Thoracic aorta (tissue), 2 donors: ENCODE measurements at regions not wholly inside any gene's neighbourhood (a gene's known extent, or its start where the extent isn't known, plus 50 kb on each side); places are given as distances from the start of the nearest gene placed in this dataset.

Source experiments
- ATAC-seq: fragments of 150-250 bp; one replicate; pipeline ENCODE4 v1.8.0; 2017; ENCODE audit warnings: low read depth; ENCODE audit not compliant: insufficient number of reproducible peaks, low FRiP score
- DNase-seq: peaks from one replicate; pipeline ENCODE4 v3.0.0-alpha.2; 2020; ENCODE audit warnings: low spot score
- H3K27ac ChIP-seq, 2 donors: fragments of 200-600 bp; sonication (generic); 1 replicate in 1 of 2; 2 replicates in 1 of 2; pipeline ENCODE4 v1.5.1; 2016; ENCODE audit warnings: mild to moderate bottlenecking in 2 of 2, moderate library complexity in 2 of 2
- H3K27me3 ChIP-seq: fragments of 200-600 bp; sonication (generic); replicated peaks from 2 replicates; pipeline ENCODE4 v1.6.0; 2016; ENCODE audit warnings: mild to moderate bottlenecking; ENCODE audit not compliant: insufficient read depth
- H3K36me3 ChIP-seq: fragments of 200-600 bp; sonication (generic); one replicate; pipeline ENCODE4 v1.5.1; 2016
- H3K4me1 ChIP-seq, 2 donors: fragments of 200-600 bp; sonication (generic); 1 replicate in 1 of 2; 2 replicates in 1 of 2; pipeline versions ENCODE4 v1.5.1 to v1.6.0; 2016; ENCODE audit warnings: low read depth in 2 of 2, mild to moderate bottlenecking in 1 of 2; ENCODE audit not compliant: control insufficient read depth in 1 of 2
- H3K4me3 ChIP-seq: fragments of 200-600 bp; sonication (generic); 2 replicates; pipeline ENCODE4 v1.5.1; 2016; ENCODE audit warnings: mild to moderate bottlenecking
- H3K9me3 ChIP-seq: fragments of 200-600 bp; sonication (generic); 2 replicates; pipeline ENCODE4 v1.5.1; 2016
- TF ChIP-seq, protein P1 (sequence below): fragments of 200-600 bp; sonication (generic); IDR thresholded peaks from one replicate; pipeline ENCODE4 v1.5.1; 2019; ENCODE audit warnings: antibody characterized with exemption

DNA sequence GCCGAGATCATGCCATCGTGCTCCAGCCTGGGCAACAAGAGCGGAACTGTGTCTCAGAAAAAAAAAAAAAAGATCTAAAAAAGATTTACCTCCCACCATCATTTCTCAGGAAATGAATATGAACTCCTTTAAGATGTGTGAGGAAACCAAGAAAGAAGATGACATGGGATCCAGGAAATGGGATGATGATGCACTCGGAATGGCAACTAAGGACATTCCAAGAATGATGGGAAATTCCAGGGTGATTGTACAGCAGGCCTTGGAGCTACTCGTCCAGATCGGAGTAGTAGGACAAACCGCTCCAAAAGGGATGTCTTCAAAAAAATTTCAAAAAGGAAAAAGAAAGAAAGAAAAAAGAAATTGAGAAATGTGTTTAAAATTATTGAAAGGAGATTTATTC is 84.9 kb upstream of the PMAIP1 start:
- H3K27ac ChIP-seq, result no peak overlapping the region
- H3K36me3 ChIP-seq, result no peaks in the 10 kb centered on the region
- H3K27me3 ChIP-seq, result no peaks in the 10 kb centered on the region
- TF ChIP-seq, protein P1, sequence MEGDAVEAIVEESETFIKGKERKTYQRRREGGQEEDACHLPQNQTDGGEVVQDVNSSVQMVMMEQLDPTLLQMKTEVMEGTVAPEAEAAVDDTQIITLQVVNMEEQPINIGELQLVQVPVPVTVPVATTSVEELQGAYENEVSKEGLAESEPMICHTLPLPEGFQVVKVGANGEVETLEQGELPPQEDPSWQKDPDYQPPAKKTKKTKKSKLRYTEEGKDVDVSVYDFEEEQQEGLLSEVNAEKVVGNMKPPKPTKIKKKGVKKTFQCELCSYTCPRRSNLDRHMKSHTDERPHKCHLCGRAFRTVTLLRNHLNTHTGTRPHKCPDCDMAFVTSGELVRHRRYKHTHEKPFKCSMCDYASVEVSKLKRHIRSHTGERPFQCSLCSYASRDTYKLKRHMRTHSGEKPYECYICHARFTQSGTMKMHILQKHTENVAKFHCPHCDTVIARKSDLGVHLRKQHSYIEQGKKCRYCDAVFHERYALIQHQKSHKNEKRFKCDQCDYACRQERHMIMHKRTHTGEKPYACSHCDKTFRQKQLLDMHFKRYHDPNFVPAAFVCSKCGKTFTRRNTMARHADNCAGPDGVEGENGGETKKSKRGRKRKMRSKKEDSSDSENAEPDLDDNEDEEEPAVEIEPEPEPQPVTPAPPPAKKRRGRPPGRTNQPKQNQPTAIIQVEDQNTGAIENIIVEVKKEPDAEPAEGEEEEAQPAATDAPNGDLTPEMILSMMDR, result no peak
- no peaks in the 10 kb centered on the region for H3K9me3 ChIP-seq
- ATAC-seq, result no peak
- no peak for DNase-seq
- no peak overlapping the region for H3K4me3 ChIP-seq
- no peaks in the 10 kb centered on the region for H3K4me1 ChIP-seq

DNA sequence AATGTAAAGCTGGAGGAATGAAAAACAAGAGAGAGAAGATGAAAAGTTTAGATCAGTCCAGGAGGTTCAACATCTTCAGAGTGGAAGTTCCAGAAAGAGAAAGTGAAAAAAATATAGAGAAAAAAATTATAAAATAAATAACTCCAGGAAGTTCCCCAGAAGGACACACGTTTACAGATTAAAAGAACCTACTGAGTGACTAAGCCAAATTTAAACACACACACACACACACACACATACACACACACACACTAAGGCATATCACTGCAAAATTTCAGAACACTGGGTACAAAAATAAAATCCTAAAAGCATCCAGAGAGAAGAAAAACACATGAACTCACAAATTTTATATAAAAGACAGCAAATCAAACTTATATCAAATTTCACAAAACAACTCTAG is 85.9 kb upstream of the PMAIP1 start:
- DNase-seq (no peak), ATAC-seq (no peak)
- Histone ChIP-seq H3K4me1 (no peaks in the 10 kb centered on the region), H3K27ac (no peak overlapping the region), H3K4me3 (no peak overlapping the region), H3K27me3 (no peaks in the 10 kb centered on the region), H3K36me3 (no peaks in the 10 kb centered on the region), H3K9me3 (no peaks in the 10 kb centered on the region)
- TF ChIP-seq, protein P1, result no peak

DNA sequence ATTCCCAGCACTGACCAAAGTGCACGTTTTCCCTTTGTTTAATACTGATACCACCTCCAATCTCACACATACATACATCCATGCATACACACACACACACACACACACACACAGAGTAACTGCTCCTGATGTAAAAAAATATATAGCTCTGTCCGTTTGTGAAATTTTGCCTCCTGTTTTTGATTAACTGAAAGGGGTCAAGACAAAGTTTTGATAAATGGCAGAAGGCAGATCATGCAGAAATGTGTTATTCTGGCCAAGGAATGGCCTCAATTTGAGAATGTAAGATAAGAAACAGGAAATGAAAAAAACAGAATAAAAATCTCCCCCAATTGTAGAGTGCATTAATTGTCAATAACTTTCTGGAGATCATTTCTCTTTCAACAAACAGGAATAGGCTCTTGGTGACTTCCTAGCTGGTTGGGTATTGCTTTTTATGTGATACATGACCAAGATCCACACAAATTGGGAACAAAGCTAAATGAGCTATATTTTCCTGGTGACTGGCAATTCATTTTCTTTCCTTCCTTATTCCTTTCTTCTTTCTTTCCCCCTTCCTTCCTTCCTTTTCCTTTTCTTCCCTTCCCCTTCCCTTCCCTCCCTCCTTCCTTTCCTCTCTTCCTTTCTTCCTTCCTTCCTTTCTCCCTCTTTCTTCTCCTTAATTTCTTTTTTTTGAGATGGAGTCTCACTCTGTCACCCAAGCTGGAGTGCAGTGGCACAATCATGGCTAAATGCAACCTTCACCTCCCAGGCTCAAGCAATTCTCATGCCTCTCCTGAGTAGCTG is 88.9 kb upstream of the PMAIP1 start:
- no peaks in the 10 kb centered on the region for H3K4me1 ChIP-seq
- no peak overlapping the region for H3K27ac ChIP-seq
- TF ChIP-seq, protein P1, result no peak
- H3K36me3 ChIP-seq, result no peaks in the 10 kb centered on the region
- no peak overlapping the region for H3K4me3 ChIP-seq
- H3K9me3 ChIP-seq, result no peaks in the 10 kb centered on the region
- H3K27me3 ChIP-seq, result no peaks in the 10 kb centered on the region
- ATAC-seq (no peak), DNase-seq (no peak)

DNA sequence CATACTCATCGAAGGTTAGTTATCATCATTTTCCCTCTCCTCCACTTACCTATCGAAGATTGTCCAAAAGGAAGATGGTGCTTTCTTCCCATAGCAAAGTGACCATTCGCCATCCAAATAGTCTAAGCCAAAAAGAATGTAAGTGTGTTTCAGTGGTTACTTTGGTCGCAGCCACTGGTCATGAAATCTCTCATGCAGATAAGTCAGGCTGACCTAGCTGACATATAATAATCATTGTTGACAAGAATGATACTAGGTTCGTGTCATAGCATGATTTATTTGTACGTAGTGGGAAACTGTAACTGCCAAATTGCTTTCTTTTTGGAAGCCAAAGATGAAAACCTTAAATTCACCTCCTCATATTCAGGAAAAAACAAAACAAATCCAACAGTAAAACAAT is 89.6 kb upstream of the PMAIP1 start:
- TF ChIP-seq, protein P1, result no peak
- H3K4me3 ChIP-seq, result no peak overlapping the region

DNA sequence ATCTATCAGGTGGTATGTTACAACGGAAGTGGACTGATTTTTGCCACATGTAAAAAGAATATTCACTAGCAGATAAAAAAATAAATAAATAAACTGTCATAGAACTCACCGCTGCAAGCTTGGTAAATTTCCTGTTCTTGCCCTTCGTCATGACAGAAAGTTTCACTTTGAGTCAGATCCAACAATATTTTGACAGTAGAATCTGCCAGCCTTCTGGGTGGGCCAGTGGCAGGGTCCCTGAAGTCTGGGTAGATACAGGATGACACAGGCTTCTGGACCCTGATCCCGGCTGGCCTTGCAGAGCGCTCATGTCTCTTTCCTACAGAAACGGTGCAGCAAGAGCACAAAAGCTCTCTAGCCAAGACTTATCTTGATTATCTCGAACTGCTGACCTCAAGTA is 97.8 kb upstream of the PMAIP1 start:
- H3K9me3 ChIP-seq, result no peaks in the 10 kb centered on the region
- no peaks in the 10 kb centered on the region for H3K27me3 ChIP-seq
- H3K36me3 ChIP-seq, result no peaks in the 10 kb centered on the region
- H3K4me3 ChIP-seq, result no peak overlapping the region
- TF ChIP-seq, protein P1, result no peak
- ATAC-seq, result no peak
- H3K4me1 ChIP-seq, result no peaks in the 10 kb centered on the region
- no peak for DNase-seq
- no peak overlapping the region for H3K27ac ChIP-seq

More for the DNA sequence above, 89.6 kb upstream of the PMAIP1 start:
- H3K9me3 ChIP-seq, result no peaks in the 10 kb centered on the region
- ATAC-seq (no peak), DNase-seq (no peak)
- no peak overlapping the region for H3K27ac ChIP-seq
- H3K27me3 ChIP-seq, result no peaks in the 10 kb centered on the region
- no peaks in the 10 kb centered on the region for H3K36me3 ChIP-seq
- H3K4me1 ChIP-seq, result no peaks in the 10 kb centered on the region
